ENCODE measurements at regions not wholly inside any gene's neighbourhood (a gene's known extent, or its start where the extent isn't known, plus 50 kb on each side); places are given as distances from the start of the nearest gene placed in this dataset.
"Not testable (repeated sequence)": the region's sequence is repeated elsewhere in the genome, so short reads cannot be mapped to it uniquely, and the experiment has no call there.

- DNase-seq = no peak
These were observed 161.4 kb upstream of the KCNG1 start for GRCh38 chr20:51184289-51184688.

DNA sequence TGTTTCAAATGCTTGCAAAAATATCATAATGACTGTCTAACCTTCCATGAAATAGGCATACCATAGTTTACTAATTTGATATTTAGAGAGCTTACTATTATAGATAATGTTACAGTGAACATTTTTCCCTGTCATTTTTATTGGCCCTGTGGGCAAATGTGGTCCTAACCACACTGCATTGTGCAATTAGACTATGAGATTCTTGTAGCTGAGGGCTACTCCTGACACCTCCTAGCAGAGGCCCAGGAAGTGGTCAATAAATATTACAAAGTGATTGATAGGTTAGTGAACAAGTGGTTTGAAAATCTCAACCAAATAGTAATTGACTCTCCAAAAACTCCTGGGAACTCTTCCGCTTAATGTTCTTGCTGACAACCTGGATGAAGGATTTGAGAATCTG is 160.5 kb upstream of the KCNG1 start:
- no peak for DNase-seq

DNA sequence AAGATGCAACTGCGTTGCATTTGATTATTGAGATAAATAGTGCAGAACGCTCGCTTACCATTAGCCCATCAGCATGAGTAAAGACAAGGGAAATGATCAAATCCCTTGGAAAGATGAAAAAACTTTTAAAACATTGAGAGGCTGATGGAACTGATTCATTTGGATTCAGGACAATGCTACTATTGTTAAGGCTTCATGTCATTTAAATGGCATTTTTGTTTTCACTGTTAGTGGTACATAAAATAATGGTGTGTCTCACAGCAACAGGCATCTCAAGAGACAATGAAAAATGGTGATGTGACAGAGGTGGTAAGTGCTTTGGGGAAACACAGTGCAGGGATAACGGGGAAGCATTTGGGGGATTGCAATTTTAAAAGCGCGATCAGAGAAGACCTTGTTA is 159.7 kb upstream of the KCNG1 start:
- no peak for DNase-seq

DNA sequence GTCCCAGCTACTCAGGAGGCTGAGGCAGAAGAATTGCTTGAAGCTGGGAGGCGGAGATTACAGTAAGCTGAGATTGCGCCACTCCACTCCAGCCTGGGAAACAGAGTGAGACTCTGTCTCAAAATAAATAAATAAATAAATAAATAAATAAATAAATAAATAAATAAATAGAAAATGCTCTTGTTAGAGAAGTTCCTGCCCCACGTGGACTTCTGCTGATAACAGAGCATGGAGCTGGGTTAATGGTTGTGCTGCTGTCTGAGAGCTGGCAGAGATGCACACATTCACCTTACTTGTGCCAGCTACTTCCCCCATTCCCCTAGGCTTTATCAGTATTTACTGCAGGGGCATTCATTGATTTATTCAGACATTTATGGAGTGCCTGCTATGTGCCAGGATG is 155.2 kb upstream of the KCNG1 start:
- DNase-seq = no peak

DNA sequence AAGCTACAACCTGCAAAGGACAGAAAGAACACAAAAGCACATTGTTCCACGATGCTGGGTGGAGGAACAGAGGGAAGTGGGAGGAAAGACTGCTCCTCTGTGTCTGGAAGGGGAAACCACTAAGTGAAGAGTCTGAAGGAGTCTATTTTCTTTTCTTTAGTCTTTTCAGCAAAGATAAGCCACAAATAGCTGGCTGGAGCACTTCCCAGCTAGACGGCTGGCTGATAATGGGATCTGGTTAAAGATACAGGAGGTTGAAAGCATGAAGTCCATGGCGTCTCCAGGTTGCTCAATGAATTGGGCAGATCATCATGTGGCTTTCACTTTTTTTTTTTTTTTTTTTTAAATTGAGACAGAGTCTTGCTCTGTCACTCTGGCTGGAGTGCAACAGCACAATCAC is 154.0 kb upstream of the KCNG1 start:
- DNase-seq = no peak

DNA sequence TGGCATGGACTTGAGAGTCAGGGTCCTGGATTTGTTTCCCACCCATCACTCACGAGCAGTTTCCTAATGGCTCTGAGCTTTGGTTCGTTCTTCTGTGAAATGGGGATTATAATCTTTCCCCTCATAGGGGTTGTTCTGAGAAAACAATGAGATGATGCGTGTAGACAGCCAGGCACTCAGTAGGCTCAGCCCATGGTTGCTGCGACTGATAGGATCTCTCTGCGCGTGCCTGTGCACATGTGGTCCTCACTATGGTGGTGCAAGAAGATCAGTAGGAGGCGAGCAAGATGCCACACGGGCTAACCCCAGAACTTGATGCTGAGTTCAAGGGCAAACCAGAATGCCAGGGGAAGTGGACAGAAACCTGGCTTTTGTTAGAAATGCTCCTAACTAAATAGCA is 153.5 kb upstream of the KCNG1 start:
- DNase-seq = no peak

DNA sequence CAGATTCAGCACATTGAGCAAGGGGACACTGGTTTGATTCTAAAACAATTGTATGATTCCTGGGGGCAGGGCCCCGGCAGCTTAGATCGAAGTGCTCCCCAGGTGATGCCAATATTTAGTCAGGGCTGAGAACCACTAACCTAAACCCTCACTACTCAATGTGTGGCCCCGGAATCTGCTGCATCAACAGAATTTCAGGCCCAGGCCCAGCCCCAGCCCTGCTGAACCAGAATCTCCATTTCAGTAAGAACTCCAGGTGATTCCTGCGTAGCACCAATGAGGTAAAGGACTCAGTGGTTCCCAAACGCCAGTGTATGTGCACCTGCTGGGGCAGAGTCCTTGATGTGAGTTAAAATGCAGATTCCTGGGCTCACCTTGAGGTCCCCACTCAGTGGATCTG is 152.8 kb upstream of the KCNG1 start:
- DNase-seq = no peak

GRCh38 chr20:51175156-51175555 is 152.2 kb upstream of the KCNG1 start:
- DNase-seq = no peak

GRCh38 chr20:51174536-51174935 is 151.6 kb upstream of the KCNG1 start:
- DNase-seq = no peak

DNA sequence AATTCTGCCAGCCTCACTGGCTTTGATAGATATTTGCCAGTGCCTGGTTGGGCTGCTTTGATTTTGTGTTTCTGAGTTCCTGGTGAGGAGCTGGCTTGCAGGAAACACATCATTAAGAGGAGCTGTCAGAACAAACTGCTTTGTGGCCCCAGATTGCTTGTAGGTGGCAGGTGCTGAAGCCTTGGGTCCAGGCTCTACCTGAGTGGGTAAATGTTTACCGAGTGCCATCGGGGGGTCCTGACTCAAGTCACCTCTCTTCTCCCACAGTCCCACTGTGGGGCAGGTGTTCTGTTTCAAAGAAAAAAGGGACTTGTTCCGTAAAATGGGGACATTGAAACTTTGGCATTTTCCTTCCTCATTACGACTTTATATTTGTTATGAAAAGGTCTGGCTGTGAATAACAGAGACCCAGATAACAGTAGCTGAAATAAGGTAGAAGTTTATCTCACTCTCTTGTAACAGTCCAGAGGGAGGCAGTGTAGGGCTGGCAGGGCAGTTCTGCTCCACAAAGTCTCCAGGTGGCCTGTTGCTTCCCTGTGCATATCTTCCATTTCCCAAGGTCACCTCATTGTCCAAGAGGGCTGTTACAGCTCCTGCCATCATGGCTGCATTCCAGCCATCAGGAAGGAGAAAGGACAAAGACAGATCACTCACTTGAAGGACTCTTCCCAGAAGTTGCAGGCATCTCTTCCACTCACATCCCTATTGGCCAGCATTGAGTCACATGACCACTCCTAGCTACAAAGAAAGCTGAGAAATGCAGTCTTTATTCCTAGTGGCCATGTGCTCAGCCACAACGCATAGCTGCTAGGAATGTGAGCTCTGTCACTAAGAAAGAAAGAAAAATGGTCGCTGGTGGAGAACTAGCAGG is 149.9 kb upstream of the KCNG1 start:
- no peak for DNase-seq

DNA sequence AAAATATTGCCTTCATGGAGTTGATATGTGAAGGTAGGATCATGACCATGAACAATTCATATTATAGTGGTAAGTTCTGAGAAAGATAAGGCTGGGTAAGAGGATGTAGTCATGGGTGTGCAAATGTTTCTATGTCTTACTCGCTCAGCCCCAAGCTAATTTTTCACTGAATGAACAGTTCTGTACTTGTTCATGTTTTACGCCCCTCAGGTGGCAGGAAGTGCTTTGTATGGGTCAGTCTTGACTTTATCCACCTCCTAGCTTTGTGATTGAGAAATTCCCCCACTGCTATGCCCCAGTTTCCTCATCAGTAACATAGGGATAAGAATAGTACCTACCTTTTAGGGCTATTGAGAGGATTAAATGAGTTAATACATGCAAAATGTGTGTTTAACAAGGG is 148.2 kb upstream of the KCNG1 start:
- DNase-seq = no peak

GRCh38 chr20:51169813-51170212 is 146.9 kb upstream of the KCNG1 start:
- no peak for DNase-seq

DNA sequence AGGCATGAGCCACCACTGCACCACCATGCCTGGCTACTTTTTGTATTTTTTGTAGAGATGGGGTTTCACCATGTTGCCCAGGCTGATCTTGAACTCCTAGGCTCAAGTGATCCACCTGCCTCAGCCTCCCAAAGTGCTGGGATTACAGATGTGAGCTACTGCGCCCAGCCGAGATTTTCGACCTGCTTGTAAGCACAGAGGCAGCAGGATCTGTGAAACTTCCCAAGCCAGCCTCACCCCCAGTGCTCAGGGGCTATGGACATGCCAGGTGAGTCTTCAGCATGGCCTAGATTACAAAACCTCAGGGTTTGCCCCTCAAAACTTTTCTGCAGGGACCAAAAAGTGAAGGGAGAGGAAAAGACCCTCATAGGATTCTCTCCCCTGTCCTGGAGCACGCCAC is 145.0 kb upstream of the KCNG1 start:
- DNase-seq = not testable (repeated sequence)

DNA sequence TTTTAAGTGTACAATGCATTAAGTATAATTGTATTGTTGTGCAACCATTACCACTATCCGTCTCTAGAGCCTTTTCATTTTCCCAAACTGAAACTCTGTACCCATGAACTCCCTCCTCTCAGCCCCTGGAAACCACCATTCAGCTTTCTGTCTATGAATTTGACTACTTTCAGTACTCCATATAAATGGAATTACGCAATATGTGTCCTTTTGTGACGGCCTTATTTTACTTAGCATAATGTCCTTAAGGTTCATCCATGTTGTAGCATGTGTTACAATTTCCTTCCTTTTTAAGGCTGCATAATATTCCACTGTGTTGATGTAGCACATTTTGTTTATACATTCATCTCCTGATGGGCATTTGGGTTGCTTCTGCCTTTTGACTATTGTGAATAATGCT is 143.6 kb upstream of the KCNG1 start:
- no peak for DNase-seq

- DNase-seq = no peak
These were observed 142.2 kb upstream of the KCNG1 start for GRCh38 chr20:51165131-51165530.

- DNase-seq = no peak
These were observed 141.8 kb upstream of the KCNG1 start for GRCh38 chr20:51164731-51165130.

- no peak for DNase-seq
These were observed 141.2 kb upstream of the KCNG1 start for GRCh38 chr20:51163996-51164600.

DNA sequence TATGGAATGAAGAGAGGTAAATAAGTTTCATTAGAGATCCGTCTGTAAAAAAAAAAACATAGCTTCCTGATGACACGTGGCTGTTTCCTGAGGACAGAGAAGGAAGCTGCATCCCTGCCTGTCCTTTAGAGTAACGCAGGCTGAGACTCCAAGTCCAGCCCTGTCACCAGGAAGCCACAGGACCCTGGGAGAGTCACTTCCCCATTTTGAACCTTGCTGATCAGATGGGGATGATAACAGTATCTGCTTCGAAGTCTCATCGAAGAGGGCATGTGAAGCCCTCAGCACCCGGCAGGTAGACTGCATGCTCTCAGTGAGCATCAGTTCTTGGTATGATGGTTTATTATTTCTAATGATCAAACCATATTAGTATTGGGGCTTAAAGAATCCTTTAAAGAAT is 139.1 kb upstream of the KCNG1 start:
- DNase-seq = no peak

GRCh38 chr20:51160821-51161220 is 137.9 kb upstream of the KCNG1 start:
- no peak for DNase-seq

DNA sequence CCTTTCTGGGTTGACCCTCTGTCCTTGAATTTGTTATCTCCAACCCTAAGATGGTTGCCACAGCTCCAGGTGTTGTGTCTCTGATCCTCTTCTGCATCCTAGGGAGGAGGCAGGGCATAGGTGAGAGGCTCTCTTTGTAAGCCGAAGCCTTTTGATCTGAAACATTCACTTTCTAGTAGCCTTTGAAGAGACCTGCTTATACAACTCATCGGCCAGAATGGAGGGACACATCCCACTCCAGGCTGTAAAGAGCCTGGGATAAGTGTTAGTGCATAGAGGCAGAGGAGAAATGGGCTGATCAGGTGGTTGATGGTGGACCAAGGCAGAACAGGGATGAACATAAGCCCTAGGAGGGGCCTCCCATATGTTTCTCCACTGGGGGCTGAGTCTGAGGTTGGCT is 137.1 kb upstream of the KCNG1 start:
- DNase-seq = no peak

DNA sequence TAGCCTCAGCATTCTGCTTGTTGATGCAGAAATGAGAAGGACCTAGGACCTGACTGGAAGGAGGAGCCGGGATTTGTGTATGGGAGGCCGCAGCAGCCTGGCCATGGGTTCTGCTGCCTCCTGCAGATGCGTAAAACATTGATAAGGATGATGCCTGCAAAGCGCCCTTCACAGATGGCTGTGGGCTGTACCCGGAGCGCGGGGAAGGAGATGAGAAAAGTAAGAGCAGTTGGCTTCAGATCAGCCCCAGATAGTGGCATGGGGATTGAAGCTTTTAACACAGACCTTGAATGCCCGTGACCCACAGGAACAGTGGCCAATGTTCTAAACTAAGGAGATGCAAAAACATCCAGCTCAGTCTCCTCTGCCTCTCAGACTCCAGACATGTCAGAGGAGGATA is 136.4 kb upstream of the KCNG1 start:
- no peak for DNase-seq

DNA sequence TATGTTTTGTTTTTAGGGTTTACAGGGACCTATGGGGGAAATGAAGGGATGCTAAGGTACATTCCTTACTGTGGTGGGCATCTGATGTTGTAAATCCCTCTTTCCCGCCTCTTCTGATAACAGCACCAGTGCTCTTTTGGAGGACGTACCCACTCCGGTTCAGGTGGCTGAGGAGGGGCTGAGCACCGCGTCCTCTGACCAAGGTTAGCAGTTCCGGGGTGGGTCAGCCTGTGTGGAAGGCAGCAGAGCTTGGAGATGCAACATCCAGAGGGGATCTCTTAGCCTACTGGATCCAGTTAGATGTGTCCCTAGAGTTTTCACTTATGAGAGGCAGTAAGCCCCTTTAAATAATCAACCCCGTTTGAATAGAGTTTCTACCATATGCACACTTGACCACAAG is 135.3 kb upstream of the KCNG1 start:
- DNase-seq = no peak

DNA sequence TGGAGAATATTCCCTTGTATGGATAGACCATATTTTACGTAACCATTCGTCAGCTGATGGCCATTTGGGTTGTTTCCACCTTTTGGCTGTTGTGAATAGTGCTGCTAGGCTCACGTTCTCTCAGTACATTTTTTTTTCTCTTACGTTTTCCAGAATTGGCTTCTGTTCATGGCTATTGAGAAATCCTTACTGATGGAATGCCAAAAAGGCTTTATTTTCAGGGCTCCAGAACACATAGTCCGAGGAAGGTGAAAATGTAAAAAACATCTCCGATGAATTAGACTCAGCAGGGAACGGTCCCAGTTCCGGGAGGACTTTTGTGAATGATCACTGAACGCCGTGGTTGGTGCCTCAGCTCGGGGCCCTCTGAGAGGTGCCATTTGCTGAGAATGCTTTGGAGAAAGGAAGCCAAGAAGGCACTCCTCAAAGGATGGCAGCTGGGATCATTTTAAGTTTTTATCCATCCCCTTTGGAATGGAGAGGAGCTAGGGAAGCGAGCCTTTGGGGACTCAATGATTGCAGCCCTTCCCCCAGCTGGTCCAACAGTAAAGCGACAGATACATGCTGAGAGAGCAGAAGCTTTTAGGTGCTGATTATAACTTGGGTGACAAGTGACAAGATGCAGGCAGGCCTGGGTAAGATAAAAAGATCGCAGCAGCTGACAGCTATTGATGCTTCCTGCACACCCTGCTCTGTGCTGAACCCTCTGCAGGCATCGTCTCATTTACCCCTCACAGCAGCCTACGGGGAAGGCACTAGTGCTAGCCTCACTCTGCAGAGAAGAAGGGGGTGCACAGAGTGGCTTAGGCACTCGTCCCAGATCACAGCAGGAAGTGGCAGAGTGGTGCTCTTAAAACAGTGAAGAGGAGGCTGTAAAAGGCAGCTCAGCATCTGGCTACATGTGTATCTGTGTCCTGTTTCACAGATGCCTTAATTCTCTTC is 133.4 kb upstream of the KCNG1 start:
- DNase-seq = no peak

Data from T1000 (cell line).